ENCODE measurements at regions not wholly inside any gene's neighbourhood (a gene's known extent, or its start where the extent isn't known, plus 50 kb on each side); places are given as distances from the start of the nearest gene placed in this dataset.

DNA sequence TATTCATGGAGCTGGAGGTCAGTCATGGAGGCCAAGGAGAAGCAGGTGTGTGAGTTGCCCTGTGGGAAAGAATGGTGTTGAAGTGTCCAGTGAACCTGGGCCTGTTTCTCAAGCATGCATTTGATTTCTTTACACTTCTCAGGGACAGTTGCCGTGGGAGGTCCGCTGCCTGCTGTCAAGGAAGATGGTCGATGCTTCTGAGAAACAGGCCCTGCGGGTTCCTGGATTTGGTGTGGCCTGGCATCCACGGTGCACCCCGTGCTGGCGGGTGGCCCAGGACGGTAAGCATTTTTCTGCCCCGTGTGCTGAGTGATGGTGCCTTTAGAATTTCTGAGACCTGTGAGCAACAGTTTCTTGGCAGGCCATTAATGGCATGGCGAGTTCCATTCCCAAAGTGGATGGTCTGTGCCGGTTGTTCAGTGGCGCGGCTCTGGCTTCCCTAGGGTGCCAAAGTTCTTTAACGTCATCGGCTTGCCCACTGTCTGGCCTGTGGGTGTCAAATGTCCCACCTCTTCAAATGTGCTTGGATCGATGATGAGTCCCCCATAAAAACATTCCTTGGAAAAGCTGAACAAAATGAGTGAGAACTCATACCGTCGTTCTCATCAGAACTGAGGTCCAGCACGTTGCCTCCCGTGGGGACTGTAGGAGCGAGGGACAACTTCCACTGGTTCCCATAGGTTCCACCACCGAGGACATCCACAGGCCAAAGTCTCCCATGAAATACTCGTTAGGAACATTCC, 107.2 kb downstream of the SNRPN start:
- no peak for DNase-seq (ENCODE audit: low spot score)
- TF ChIP-seq, protein P1, sequence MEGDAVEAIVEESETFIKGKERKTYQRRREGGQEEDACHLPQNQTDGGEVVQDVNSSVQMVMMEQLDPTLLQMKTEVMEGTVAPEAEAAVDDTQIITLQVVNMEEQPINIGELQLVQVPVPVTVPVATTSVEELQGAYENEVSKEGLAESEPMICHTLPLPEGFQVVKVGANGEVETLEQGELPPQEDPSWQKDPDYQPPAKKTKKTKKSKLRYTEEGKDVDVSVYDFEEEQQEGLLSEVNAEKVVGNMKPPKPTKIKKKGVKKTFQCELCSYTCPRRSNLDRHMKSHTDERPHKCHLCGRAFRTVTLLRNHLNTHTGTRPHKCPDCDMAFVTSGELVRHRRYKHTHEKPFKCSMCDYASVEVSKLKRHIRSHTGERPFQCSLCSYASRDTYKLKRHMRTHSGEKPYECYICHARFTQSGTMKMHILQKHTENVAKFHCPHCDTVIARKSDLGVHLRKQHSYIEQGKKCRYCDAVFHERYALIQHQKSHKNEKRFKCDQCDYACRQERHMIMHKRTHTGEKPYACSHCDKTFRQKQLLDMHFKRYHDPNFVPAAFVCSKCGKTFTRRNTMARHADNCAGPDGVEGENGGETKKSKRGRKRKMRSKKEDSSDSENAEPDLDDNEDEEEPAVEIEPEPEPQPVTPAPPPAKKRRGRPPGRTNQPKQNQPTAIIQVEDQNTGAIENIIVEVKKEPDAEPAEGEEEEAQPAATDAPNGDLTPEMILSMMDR (IDR thresholded peaks at IDR 0.05; ENCODE audit: extremely low read depth, insufficient read depth, missing control alignments) = no peak
- in situ Hi-C loops (cut with MboI; ENCODE audit: low pct_unique_long_range_greater_than_20kb, low sequenced_read_pairs, unreplicated experiment) = no loop called here

DNA sequence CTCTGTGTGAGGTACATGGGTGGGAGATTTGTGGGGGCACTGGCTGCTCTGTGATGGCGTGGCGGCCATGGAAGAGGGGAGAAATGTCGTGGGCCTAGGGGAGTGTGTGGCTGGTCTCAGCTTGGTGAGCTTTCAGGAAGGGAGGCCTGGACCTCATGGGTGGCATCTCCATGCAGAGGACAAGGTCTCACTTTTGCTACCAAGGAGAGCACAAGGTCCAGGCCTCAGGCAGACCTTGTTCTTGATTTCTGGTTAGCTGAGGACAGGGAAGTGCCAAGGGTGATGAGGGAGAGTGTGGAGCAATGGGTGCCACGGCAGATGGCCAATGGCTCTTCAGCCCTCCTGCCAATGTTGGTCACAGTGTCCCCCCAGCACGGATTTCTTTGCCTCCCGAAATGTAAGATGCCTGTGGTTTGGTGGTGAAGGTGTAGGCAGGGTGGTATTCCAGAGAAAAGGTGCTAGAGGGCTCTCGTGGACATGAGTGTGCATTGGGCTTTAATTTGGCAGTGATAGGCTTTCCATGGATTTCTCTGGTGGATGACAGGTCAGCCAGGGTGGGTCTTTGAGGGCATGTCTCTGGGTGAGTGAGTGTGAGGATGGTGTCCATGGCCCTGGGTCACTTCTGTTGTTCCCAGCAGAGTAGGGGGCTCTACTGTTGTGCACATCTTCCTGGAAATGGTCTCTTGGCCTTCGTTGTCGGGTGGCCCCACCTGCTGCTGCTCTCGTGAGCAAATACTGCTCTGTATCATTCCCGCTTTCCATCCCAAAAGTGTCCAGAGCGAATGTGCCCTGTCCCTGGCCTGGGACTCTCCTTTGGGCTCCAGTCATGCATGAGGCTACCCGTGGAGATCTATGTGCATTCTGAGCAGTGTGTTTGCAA, 108.0 kb downstream of the SNRPN start:
- no peak for DNase-seq (ENCODE audit: low spot score)
- in situ Hi-C loops (cut with MboI; ENCODE audit: low pct_unique_long_range_greater_than_20kb, low sequenced_read_pairs, unreplicated experiment) = no loop called here
- TF ChIP-seq, protein P1 (IDR thresholded peaks at IDR 0.05; ENCODE audit: extremely low read depth, insufficient read depth, missing control alignments) = no peak

DNA sequence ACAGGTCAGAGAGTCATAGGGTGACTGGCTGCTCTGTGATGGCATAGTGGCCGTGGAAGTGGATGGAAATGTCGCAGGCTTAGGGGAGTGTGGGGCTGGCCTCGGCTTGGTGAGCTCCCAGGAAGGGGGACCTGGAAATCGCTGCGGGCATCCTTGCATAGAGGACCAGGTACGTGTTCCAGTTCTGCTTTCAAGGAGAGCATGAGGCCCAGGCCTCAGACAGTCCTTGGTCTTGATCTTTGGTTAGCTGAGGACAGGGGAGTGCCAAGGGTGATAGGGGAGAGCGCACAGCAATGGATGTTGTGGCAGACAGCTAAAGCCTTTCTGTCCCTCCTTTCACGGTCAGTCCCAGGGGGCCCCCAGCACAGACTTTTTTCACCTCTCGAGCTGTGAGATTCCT, 110.5 kb downstream of the SNRPN start:
- TF ChIP-seq, protein P1 (IDR thresholded peaks at IDR 0.05; ENCODE audit: extremely low read depth, insufficient read depth, missing control alignments) = no peak
- DNase-seq (ENCODE audit: low spot score) = no peak
- in situ Hi-C loops (cut with MboI; ENCODE audit: low pct_unique_long_range_greater_than_20kb, low sequenced_read_pairs, unreplicated experiment) = no loop called here

DNA sequence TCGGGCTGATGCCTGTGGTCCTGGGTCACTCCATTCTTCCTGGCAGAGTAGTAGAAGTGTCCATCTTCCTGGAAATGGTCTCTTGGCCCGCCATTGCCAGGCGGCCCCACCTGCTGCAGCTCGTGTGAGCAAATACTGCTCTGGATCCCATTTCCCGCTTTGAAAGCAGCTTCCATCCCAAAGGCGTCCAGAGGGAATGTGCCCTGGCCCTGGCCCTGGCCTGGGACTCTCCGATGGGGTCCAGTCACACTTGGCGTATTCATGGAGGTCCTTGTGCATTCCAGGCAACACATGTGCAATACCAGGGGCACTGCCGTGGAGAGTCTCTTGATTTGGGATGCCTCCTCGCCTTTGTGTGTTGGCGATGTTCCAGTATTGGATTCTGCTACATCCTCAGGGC, 111.1 kb downstream of the SNRPN start:
- DNase-seq (ENCODE audit: low spot score) = no peak
- in situ Hi-C loops (cut with MboI; ENCODE audit: low pct_unique_long_range_greater_than_20kb, low sequenced_read_pairs, unreplicated experiment) = no loop called here
- TF ChIP-seq, protein P1 (IDR thresholded peaks at IDR 0.05; ENCODE audit: extremely low read depth, insufficient read depth, missing control alignments) = no peak

DNA sequence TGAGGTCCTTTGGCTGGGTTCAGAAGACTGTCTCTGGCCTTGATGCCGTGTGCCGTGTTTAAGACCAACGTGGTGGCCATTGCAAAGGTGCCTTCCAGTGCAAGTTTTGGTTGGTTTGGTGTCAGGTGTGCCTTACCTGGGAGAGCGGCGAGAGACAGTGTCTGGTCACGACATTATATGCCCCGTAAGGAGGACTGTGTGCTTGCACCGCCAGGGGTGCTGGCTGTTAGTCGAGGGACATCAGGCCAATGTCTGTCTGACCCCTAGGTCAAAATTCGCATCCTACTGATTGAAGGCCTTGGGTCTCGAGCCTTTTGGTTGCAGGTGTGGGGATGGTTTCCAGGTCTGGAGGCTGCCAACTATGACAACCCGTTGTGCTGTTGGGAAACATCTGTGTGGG, 111.9 kb downstream of the SNRPN start:
- TF ChIP-seq, protein P1 (IDR thresholded peaks at IDR 0.05; ENCODE audit: extremely low read depth, insufficient read depth, missing control alignments) = no peak
- in situ Hi-C loops (cut with MboI; ENCODE audit: low pct_unique_long_range_greater_than_20kb, low sequenced_read_pairs, unreplicated experiment) = no loop called here
- DNase-seq (ENCODE audit: low spot score) = no peak

DNA sequence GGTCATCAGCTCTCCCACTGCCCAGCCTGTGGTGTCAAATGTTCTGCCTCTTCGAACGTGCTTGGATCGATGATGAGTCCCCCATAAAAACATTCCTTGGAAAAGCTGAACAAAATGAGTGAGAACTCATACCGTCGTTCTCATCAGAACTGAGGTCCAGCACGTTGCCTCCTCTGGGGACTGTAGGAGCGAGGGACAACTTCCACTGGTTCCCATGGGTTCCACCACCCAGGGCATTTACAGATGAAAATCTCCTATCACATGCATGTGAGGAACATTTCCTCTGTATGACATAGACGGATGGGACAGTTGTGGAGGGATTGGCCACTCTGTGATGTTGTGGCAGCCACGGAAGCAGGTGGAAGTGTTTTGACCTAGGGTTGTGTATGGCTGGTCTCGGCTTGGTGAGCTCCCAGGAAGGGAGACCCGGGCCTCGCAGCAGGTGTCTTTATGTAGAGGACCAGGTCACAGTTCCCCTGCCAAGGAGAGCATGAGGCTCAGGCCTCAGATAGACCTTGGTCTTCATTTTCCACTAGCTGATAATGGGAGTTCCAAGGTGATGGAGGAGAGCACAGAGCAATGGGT, 113.0 kb downstream of the SNRPN start:
- in situ Hi-C loops (cut with MboI; ENCODE audit: low pct_unique_long_range_greater_than_20kb, low sequenced_read_pairs, unreplicated experiment) = no loop called here
- DNase-seq (ENCODE audit: low spot score) = no peak
- TF ChIP-seq, protein P1 (IDR thresholded peaks at IDR 0.05; ENCODE audit: extremely low read depth, insufficient read depth, missing control alignments) = no peak

Data from GM13977 (cell line).